ENCODE measurements at regions not wholly inside any gene's neighbourhood (a gene's known extent, or its start where the extent isn't known, plus 50 kb on each side); places are given as distances from the start of the nearest gene placed in this dataset.
A peak's percentile ranks its signal among the peaks of the same experiment; 100 is the strongest.

DNA sequence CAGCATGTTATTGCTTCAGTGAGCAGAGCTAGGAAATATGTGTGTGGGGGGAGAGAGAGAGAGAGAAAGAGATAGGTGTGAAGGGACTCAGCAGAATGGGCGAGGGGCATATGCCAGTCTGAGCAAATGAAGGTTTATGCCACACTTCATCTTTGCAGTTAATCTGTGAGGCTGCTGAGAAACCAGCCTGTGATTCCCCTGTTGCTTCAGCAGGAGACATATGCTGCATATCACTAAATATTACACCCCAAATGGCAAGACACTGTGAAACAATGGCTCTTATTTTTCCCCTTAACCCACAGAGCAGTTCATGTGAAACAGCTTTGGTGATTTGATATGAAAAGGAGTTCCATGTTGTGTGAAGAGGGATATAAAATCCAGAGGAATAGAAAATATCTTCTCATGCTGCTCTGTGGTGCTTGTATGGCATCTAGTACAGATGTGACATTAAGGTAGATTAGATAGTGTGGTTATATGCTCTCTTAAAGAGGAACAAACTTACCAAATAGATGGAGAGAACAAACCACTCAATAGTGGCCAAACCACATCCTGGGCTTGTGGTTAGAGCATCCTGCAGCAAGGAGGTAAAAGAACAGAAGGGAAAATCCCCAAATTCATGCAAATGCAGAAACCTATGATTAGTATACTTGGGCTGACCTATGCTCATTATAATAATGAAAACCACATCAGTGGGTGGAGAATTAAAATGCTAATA is 864.2 kb downstream of the FAM181B start:
- intact Hi-C loops (cut with DNase I) = no loop called here
- H3K27ac ChIP-seq = no peak overlapping the region
- no peaks in the 10 kb centered on the region for H3K27me3 ChIP-seq (ENCODE audit: low read depth)
- TF ChIP-seq, protein P1, sequence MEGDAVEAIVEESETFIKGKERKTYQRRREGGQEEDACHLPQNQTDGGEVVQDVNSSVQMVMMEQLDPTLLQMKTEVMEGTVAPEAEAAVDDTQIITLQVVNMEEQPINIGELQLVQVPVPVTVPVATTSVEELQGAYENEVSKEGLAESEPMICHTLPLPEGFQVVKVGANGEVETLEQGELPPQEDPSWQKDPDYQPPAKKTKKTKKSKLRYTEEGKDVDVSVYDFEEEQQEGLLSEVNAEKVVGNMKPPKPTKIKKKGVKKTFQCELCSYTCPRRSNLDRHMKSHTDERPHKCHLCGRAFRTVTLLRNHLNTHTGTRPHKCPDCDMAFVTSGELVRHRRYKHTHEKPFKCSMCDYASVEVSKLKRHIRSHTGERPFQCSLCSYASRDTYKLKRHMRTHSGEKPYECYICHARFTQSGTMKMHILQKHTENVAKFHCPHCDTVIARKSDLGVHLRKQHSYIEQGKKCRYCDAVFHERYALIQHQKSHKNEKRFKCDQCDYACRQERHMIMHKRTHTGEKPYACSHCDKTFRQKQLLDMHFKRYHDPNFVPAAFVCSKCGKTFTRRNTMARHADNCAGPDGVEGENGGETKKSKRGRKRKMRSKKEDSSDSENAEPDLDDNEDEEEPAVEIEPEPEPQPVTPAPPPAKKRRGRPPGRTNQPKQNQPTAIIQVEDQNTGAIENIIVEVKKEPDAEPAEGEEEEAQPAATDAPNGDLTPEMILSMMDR (IDR thresholded peaks at IDR 0.05) = no peak
- ATAC-seq (peak; percentile 72 to 76), DNase-seq (no peak)
- no peaks in the 10 kb centered on the region for H3K36me3 ChIP-seq
- H3K4me1 ChIP-seq = no peaks in the 10 kb centered on the region
- H3K4me3 ChIP-seq = no peak overlapping the region
- H3K9me3 ChIP-seq = no peaks in the 10 kb centered on the region

DNA sequence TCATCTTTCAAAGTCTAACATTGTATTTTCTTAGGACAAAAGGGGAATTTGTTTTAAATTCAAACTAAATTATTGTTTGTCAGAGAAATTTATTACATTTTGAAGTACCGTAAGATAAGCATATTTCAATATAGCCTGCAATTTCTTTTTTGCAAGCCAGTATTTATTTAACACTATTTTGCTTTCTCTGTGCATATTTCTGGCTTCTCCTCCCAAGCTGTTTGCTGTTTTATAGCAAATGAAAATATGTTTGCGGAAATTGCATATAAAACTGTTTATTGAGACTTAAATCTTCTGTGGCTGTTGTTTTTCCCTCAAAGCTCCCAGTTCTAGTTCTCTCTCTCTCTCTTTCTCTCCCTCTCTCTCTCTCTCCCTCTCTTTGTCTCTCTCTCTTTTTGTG is 866.8 kb downstream of the FAM181B start:
- Histone ChIP-seq H3K9me3 (no peaks in the 10 kb centered on the region), H3K27ac (no peak overlapping the region), H3K36me3 (no peaks in the 10 kb centered on the region), H3K27me3 (ENCODE audit: low read depth) (no peaks in the 10 kb centered on the region), H3K4me1 (no peaks in the 10 kb centered on the region), H3K4me3 (no peak overlapping the region)
- ATAC-seq (no peak), DNase-seq (no peak)
- TF ChIP-seq, protein P1 (IDR thresholded peaks at IDR 0.05) = no peak
- intact Hi-C loops (cut with DNase I) = no loop called here

DNA sequence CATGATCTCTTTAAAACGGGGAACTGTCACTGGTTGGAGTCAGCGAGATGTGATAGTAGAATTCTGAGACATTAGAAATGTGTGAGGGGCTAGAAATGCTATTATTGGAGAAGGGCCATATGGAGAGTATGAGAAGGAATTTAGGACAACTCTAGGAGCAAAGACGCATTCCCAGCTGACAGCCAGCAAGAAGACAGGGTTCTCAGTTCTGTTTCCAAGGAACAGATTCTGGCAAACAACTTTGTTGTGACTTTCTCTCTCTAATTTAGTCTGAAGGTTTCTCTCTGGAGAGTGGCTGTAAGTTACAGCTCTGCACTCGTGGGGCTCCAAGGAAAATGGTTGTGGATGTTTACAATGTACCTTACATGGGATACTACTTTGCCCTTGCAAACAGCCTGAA is 876.3 kb downstream of the FAM181B start:
- ATAC-seq = no peak
- Histone ChIP-seq H3K27ac (no peak overlapping the region), H3K4me3 (no peak overlapping the region), H3K36me3 (no peaks in the 10 kb centered on the region), H3K4me1 (no peaks in the 10 kb centered on the region), H3K27me3 (ENCODE audit: low read depth) (no peaks in the 10 kb centered on the region), H3K9me3 (no peaks in the 10 kb centered on the region)
- DNase-seq = no peak
- intact Hi-C loops (cut with DNase I) = no loop called here
- TF ChIP-seq, protein P1 (IDR thresholded peaks at IDR 0.05) = no peak

DNA sequence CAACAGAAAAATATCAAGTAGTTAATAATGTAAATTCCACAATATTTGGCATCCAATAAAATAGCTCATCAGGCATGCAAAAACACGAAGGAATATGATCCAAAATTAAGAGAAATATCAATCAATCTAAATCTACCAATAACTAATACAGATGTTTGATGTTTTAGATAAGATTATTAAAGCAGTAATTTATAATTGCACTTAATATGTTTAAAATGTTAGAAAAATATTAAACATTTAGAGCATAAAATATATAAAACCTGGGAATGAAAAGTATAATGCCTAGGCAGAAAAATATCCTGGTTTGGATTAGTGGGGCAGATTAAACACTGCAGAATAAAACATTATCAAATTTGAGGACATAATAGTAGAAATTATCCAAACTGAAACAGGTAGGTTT is 879.9 kb downstream of the FAM181B start:
- intact Hi-C loops (cut with DNase I) = no loop called here

DNA sequence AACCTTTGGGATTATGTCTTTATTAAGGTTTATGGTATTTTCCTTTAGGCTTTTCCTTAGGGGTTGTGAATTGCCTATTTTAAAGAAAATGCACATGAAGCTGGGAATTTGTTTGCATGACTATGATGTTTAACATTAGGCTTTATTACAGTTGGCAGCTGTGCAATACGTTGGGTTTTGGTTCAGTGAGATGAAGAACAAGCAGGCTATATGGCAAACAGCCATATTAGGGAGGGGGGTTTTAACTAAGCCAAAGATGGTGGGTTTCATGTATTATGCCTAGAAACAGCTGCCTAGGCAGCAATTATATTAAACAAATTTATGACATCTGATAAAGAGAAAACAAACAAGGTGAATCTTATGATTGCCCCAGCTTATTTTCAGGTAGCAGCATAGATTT is 880.8 kb downstream of the FAM181B start:
- H3K27me3 ChIP-seq (ENCODE audit: low read depth) = no peaks in the 10 kb centered on the region
- H3K27ac ChIP-seq = no peak overlapping the region
- ATAC-seq (no peak), DNase-seq (no peak)
- H3K4me3 ChIP-seq = no peak overlapping the region
- no peaks in the 10 kb centered on the region for H3K4me1 ChIP-seq
- H3K9me3 ChIP-seq = no peaks in the 10 kb centered on the region
- no peaks in the 10 kb centered on the region for H3K36me3 ChIP-seq
- TF ChIP-seq, protein P1 (IDR thresholded peaks at IDR 0.05) = no peak
- intact Hi-C loops (cut with DNase I) = no loop called here

More for the DNA sequence above, 879.9 kb downstream of the FAM181B start:
- no peak for DNase-seq
- TF ChIP-seq, protein P1 (IDR thresholded peaks at IDR 0.05) = no peak
- no peak for ATAC-seq
- Histone ChIP-seq H3K9me3 (no peaks in the 10 kb centered on the region), H3K4me3 (no peak overlapping the region), H3K27ac (no peak overlapping the region), H3K4me1 (no peaks in the 10 kb centered on the region), H3K36me3 (no peaks in the 10 kb centered on the region), H3K27me3 (ENCODE audit: low read depth) (no peaks in the 10 kb centered on the region)

All from lower lobe of right lung (tissue), 2 donors.